Neural progenitor cell (in vitro differentiated cells): ENCODE measurements at regions not wholly inside any gene's neighbourhood (a gene's known extent, or its start where the extent isn't known, plus 50 kb on each side); places are given as distances from the start of the nearest gene placed in this dataset.

Source experiments
- EZH2 ChIP-seq: fragments of 200-600 bp; sonication (generic); IDR thresholded peaks from 2 replicates; pipeline ENCODE4 v1.6.1; 2017; ENCODE audit warnings: antibody characterized with exemption, mild to moderate bottlenecking, moderate library complexity
- TF ChIP-seq, protein P1 (sequence below): fragments of 200-600 bp; sonication (generic); IDR thresholded peaks from 2 replicates; pipeline ENCODE4 v1.5.1; 2017; ENCODE audit warnings: antibody characterized with exemption, mild to moderate bottlenecking

DNA sequence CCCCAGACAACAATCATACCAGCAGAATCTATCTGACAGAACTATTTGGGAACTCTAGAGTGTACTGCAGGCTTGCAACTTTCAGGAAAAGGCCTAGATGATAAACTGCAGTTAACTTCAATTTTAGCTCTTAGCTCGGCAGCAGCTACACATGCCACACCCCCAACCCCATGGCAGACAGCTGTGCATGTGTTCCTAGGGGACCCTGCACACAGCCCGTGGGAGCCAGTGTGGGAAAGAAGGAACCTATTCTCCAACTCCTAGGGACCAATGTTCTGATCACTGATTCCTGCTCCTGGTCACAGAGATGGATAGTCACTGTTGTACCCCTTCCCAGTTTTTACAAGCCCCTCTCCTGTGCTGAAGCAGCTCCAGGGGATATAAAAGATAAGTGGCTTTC lies 179.6 kb downstream of the DRD1 start:
- TF ChIP-seq, protein P1, sequence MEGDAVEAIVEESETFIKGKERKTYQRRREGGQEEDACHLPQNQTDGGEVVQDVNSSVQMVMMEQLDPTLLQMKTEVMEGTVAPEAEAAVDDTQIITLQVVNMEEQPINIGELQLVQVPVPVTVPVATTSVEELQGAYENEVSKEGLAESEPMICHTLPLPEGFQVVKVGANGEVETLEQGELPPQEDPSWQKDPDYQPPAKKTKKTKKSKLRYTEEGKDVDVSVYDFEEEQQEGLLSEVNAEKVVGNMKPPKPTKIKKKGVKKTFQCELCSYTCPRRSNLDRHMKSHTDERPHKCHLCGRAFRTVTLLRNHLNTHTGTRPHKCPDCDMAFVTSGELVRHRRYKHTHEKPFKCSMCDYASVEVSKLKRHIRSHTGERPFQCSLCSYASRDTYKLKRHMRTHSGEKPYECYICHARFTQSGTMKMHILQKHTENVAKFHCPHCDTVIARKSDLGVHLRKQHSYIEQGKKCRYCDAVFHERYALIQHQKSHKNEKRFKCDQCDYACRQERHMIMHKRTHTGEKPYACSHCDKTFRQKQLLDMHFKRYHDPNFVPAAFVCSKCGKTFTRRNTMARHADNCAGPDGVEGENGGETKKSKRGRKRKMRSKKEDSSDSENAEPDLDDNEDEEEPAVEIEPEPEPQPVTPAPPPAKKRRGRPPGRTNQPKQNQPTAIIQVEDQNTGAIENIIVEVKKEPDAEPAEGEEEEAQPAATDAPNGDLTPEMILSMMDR = no peak
- no peak for TF ChIP-seq EZH2
